ENCODE measurements at regions not wholly inside any gene's neighbourhood (a gene's known extent, or its start where the extent isn't known, plus 50 kb on each side); places are given as distances from the start of the nearest gene placed in this dataset.

- no peak for TF ChIP-seq CTCF (IDR thresholded peaks at IDR 0.05)
- peak in 1 of 2 donors; percentile 49 for TF ChIP-seq POLR2AphosphoS5 (IDR thresholded peaks at IDR 0.05)
Measured at GRCh38 chr3:72100601-72101187, 315.7 kb upstream of the PROK2 start.
